ENCODE measurements at regions not wholly inside any gene's neighbourhood (a gene's known extent, or its start where the extent isn't known, plus 50 kb on each side); places are given as distances from the start of the nearest gene placed in this dataset.

DNA sequence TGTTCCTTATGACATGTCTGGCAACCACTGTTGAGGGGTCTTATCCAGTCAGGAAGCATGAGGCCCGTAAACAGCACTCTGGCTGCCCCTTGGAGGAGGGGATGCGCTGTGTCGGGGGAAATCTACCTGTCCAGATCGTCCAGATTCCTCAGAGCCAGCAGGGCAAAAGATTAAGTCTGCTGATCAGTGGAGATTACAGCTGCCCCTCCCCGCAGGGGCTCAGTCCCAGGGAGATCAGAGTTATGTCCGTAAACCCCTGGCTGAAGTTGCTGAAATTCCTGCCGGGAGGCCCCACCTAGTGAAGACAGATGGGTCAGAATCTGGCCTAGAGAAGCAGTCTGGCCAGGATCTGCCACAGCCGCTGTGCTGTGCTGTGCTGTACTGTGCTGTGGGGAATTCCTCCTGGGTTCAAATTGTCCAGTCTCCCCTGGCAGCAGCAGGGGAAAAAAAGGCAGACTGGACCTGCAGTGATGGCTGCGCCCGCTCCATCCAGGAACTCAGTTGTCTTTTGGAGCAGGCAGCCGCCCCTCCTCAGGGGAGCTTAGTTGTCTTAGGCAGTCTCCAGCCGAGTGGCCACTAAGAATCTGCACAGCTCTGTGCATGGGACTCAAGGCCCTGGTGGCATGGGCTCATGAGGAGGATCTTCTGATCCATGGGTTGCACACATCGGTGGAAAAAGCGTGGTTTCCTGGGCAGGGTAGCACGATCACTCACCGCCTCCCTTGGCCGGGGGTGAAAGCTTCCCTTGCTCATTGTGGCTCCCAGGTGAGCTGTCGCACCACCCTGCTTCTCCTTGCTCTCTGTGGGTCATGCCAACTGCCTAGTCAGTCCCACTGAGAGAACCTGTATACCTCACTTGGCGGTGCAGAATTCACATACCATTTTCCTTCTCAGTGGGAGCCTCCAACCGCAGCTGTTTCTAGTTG is 1368.8 kb upstream of the ADGRB3 start:
- TF ChIP-seq, protein P1, sequence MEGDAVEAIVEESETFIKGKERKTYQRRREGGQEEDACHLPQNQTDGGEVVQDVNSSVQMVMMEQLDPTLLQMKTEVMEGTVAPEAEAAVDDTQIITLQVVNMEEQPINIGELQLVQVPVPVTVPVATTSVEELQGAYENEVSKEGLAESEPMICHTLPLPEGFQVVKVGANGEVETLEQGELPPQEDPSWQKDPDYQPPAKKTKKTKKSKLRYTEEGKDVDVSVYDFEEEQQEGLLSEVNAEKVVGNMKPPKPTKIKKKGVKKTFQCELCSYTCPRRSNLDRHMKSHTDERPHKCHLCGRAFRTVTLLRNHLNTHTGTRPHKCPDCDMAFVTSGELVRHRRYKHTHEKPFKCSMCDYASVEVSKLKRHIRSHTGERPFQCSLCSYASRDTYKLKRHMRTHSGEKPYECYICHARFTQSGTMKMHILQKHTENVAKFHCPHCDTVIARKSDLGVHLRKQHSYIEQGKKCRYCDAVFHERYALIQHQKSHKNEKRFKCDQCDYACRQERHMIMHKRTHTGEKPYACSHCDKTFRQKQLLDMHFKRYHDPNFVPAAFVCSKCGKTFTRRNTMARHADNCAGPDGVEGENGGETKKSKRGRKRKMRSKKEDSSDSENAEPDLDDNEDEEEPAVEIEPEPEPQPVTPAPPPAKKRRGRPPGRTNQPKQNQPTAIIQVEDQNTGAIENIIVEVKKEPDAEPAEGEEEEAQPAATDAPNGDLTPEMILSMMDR (IDR thresholded peaks at IDR 0.05) = no peak
- no peak for TF ChIP-seq ZFX (IDR thresholded peaks at IDR 0.05; ENCODE audit: borderline replicate concordance)
